ENCODE measurements at regions not wholly inside any gene's neighbourhood (a gene's known extent, or its start where the extent isn't known, plus 50 kb on each side); places are given as distances from the start of the nearest gene placed in this dataset.

DNA sequence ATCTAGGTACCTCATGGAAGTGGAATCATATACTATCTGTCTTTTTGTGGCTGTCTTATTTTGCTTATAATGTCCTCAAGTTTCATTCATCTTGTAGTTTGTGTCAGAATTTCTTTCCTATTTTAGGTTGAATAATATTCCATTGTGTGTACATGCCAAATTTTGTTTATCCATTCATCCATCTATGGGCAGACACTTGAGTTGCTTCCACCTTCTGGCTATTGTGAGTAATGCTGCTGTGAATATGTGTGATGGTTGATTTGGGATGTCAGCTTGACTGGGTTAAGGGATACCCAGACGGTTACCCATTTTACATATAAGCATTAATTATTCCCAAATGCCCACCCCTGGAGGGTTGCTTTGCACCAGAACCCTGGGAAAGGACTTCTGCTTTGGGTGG lies 477.5 kb downstream of the PTPRU start:
- TF ChIP-seq, protein P1, sequence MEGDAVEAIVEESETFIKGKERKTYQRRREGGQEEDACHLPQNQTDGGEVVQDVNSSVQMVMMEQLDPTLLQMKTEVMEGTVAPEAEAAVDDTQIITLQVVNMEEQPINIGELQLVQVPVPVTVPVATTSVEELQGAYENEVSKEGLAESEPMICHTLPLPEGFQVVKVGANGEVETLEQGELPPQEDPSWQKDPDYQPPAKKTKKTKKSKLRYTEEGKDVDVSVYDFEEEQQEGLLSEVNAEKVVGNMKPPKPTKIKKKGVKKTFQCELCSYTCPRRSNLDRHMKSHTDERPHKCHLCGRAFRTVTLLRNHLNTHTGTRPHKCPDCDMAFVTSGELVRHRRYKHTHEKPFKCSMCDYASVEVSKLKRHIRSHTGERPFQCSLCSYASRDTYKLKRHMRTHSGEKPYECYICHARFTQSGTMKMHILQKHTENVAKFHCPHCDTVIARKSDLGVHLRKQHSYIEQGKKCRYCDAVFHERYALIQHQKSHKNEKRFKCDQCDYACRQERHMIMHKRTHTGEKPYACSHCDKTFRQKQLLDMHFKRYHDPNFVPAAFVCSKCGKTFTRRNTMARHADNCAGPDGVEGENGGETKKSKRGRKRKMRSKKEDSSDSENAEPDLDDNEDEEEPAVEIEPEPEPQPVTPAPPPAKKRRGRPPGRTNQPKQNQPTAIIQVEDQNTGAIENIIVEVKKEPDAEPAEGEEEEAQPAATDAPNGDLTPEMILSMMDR (IDR thresholded peaks at IDR 0.05; ENCODE audit: low read depth, low read length, missing input control): no peak
- TF ChIP-seq YY1 (IDR thresholded peaks at IDR 0.05) (no peak), NR2F2 (IDR thresholded peaks at IDR 0.05) (no peak), GABPA (IDR thresholded peaks at IDR 0.05 in 1 of 2, conservative IDR thresholded peaks at IDR 0.05 in 1 of 2) (no peak), JUND (IDR thresholded peaks at IDR 0.05) (no peak), EGR1 (IDR thresholded peaks at IDR 0.05; ENCODE audit: low read depth in 2 of 2) (no peak), TAF1 (conservative IDR thresholded peaks at IDR 0.05) (no peak)
- TF ChIP-seq, protein P2, sequence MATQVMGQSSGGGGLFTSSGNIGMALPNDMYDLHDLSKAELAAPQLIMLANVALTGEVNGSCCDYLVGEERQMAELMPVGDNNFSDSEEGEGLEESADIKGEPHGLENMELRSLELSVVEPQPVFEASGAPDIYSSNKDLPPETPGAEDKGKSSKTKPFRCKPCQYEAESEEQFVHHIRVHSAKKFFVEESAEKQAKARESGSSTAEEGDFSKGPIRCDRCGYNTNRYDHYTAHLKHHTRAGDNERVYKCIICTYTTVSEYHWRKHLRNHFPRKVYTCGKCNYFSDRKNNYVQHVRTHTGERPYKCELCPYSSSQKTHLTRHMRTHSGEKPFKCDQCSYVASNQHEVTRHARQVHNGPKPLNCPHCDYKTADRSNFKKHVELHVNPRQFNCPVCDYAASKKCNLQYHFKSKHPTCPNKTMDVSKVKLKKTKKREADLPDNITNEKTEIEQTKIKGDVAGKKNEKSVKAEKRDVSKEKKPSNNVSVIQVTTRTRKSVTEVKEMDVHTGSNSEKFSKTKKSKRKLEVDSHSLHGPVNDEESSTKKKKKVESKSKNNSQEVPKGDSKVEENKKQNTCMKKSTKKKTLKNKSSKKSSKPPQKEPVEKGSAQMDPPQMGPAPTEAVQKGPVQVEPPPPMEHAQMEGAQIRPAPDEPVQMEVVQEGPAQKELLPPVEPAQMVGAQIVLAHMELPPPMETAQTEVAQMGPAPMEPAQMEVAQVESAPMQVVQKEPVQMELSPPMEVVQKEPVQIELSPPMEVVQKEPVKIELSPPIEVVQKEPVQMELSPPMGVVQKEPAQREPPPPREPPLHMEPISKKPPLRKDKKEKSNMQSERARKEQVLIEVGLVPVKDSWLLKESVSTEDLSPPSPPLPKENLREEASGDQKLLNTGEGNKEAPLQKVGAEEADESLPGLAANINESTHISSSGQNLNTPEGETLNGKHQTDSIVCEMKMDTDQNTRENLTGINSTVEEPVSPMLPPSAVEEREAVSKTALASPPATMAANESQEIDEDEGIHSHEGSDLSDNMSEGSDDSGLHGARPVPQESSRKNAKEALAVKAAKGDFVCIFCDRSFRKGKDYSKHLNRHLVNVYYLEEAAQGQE (IDR thresholded peaks at IDR 0.05): no peak
- TF ChIP-seq, protein P3, sequence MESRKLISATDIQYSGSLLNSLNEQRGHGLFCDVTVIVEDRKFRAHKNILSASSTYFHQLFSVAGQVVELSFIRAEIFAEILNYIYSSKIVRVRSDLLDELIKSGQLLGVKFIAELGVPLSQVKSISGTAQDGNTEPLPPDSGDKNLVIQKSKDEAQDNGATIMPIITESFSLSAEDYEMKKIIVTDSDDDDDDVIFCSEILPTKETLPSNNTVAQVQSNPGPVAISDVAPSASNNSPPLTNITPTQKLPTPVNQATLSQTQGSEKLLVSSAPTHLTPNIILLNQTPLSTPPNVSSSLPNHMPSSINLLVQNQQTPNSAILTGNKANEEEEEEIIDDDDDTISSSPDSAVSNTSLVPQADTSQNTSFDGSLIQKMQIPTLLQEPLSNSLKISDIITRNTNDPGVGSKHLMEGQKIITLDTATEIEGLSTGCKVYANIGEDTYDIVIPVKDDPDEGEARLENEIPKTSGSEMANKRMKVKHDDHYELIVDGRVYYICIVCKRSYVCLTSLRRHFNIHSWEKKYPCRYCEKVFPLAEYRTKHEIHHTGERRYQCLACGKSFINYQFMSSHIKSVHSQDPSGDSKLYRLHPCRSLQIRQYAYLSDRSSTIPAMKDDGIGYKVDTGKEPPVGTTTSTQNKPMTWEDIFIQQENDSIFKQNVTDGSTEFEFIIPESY (IDR thresholded peaks at IDR 0.05): no peak
- TF ChIP-seq, protein P4, sequence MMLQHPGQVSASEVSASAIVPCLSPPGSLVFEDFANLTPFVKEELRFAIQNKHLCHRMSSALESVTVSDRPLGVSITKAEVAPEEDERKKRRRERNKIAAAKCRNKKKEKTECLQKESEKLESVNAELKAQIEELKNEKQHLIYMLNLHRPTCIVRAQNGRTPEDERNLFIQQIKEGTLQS (IDR thresholded peaks at IDR 0.05): no peak
- TF ChIP-seq, protein P5, sequence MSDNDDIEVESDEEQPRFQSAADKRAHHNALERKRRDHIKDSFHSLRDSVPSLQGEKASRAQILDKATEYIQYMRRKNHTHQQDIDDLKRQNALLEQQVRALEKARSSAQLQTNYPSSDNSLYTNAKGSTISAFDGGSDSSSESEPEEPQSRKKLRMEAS (IDR thresholded peaks at IDR 0.05): no peak
